GM20000 (cell line): ENCODE measurements at regions not wholly inside any gene's neighbourhood (a gene's known extent, or its start where the extent isn't known, plus 50 kb on each side); places are given as distances from the start of the nearest gene placed in this dataset.

ENCODE experiments used
- DNase-seq: peaks from one replicate; pipeline ENCODE4 v3.0.0; 2012; ENCODE audit warnings: low spot score
- TF ChIP-seq, protein P1 (sequence below): IDR thresholded peaks from 2 replicates; pipeline ENCODE4 v1.5.1; 2012; ENCODE audit warnings: mild to moderate bottlenecking, control low read depth; ENCODE audit errors: extremely low read depth, missing control alignments

DNA sequence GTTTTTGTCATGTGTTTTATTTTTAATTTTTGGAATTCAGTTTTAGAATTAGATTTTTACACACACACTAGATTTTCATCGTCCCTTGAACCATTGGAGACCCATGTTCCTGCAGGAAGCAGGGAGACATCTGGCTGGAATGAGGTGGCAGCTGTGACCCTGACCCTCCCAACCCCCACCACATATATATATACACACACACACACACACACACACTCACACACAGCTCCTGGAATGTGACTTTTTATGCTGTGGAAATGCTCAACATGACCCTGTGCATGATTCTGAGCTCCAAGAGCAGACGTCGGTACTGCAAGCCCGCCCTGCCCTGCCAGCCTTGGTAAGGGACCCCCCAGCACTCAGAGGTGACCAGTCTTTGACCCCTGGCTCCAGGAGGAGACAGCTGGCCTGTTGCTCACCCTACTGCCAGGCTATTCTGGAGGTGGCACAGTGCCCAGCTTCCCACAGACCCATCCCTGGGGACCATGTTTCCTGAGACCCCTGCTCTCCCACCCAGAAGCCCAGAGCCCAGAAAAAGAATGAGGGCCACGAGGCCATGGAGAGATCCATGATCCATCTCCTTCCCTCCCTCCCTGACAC is 103.2 kb upstream of the VSTM2B start:
- no peak for DNase-seq
- TF ChIP-seq, protein P1, sequence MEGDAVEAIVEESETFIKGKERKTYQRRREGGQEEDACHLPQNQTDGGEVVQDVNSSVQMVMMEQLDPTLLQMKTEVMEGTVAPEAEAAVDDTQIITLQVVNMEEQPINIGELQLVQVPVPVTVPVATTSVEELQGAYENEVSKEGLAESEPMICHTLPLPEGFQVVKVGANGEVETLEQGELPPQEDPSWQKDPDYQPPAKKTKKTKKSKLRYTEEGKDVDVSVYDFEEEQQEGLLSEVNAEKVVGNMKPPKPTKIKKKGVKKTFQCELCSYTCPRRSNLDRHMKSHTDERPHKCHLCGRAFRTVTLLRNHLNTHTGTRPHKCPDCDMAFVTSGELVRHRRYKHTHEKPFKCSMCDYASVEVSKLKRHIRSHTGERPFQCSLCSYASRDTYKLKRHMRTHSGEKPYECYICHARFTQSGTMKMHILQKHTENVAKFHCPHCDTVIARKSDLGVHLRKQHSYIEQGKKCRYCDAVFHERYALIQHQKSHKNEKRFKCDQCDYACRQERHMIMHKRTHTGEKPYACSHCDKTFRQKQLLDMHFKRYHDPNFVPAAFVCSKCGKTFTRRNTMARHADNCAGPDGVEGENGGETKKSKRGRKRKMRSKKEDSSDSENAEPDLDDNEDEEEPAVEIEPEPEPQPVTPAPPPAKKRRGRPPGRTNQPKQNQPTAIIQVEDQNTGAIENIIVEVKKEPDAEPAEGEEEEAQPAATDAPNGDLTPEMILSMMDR = no peak

DNA sequence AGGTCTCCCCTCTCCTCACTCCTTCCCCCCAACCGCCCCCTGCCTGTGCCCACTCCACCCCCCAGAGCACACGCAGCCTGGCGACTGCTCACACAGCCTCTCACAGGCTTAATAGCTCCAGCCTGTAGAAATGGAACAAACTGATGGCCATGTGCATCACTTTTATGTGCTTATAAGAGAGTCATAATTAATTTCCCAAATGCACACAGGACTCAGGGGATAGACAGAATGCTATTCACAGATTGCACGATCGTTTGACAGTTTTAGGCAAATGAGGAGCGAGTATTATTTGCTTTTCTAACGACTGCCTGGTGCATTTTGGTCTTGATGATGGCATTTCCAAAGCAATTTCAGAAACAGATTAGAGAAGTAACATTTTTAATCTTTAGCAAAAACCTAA is 97.7 kb upstream of the VSTM2B start:
- TF ChIP-seq, protein P1 = no peak
- DNase-seq = no peak

DNA sequence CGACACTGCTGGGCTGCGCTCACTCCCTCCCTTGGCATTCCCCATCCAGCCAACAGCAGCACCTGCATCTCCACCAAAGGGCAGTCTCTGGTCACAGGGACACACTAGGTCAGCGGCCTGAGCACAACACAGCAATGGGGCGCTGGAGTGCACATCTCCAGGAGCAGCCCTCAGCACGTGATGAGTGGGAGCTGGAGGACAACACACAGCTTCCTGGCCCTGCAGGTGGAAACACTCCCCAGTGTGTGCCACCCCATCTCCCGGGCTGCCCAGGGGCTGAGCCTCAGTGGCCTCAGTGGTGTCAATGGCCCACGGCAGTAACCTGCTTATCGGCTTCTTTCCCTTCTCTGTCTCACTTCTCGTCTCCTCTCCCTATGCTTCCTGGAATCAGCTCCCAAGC is 96.8 kb upstream of the VSTM2B start:
- no peak for DNase-seq

DNA sequence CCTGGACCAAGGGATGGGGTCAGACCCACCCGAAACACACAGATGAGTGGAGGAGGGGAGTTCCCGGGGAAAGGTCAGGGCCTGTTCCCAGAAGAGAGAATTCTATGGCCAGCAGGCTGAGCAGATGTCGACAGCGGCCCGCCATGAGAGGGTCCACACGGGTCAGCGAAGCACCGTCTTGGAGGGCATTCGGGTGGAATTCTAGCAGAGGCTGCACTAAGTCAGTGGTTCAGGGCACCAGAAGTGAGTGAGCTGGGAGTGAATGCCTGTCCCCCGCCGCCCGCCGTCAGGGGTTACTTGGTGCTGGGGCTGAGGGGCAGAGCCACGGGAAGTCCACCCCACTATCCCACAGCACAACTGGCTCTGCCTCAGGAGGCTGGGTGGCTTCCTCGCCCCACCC is 96.2 kb upstream of the VSTM2B start:
- DNase-seq = no peak
- TF ChIP-seq, protein P1 = no peak

More for the DNA sequence above, 96.8 kb upstream of the VSTM2B start:
- TF ChIP-seq, protein P1 = no peak

DNA sequence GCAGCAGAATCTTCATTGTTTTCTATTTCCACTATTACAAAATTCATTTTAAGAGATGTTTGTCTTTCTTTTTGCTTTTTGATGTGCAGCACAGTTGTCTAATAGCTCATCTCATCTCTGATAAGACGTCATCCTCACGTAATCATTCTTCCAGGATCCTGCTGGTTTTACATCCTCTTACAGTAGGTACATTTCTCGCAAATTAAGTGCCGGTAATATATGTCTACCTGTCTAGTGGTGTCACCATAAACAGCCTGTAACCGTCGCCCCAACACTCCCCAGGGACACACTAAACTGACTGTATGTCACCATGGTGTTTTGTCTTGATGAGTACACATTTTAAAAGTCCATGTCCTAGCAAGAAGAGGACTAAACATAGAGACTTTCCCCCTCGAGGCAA is 94.5 kb upstream of the VSTM2B start:
- no peak for DNase-seq
- TF ChIP-seq, protein P1 = no peak

DNA sequence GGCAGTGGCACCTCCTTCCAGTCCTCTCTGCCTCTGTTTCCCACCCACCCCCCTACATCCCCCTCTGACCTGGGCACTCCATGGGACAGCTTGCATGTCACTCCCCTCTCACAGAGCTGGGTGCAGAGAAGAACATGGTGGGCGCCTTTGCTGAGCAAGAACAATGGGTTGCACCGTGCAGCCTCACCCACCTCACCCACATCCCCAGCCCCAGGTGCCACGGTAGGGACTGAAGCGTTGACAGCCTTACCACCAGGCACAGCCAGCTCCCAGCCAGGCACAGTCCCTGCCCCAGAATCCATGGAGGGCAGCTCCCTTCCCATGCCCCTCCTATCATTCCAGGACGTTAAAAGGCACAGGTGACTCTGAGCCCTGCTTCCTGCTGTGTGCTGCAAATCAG is 93.1 kb upstream of the VSTM2B start:
- no peak for DNase-seq
- TF ChIP-seq, protein P1 = no peak

DNA sequence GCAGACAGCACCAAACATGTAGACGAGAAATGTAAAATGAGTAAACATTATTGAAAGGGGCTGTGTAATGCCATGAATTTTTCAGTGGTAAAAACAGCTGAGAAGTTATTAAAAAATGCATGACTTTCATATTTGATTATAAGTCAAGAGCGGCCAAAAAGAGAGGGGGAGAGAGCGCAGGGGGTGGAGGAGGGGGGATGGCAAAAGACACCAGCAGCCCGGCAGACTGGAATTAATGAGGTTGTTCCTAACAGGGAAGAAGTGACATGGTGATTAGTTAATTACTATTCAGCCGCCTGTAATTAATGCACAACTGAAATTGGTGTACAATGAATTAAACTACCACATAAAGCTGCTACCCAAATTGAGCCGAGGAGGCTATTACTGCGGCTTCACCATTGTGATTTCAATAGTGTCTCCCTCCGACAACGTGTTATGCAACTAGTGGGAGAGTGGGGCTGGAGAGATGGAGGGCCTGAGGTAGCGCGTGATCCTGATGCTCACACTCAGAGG is 89.1 kb upstream of the VSTM2B start:
- TF ChIP-seq, protein P1 = no peak
- DNase-seq = no peak
